ENCODE measurements at regions not wholly inside any gene's neighbourhood (a gene's known extent, or its start where the extent isn't known, plus 50 kb on each side); places are given as distances from the start of the nearest gene placed in this dataset.
A peak's percentile ranks its signal among the peaks of the same experiment; 100 is the strongest.

DNA sequence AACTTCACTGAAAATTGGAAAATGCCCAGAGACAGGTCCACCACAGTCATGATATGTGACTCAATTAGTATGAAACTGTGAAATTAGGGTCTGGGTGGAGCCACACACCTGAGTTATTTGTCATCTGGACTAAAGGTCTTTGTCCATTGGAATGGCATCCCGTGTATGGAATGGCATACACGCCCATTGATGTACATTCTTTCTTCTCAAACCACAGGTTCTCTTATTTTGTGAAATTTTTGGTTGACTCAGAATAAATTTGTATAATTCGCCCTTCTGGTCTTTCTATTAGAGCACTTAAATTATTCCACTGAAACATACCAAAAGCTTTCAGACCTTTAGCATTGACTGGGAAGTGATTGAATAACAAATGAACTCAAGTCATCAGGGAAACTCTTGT is 66.8 kb upstream of the UBE2E1 start:
- Histone ChIP-seq H3K4me3 (replicated peaks; ENCODE audit: insufficient read depth, low read length) (no peak overlapping the region), H3K27me3 (ENCODE audit: insufficient read depth, poor library complexity, severe bottlenecking) (no peaks in the 10 kb centered on the region), H3K27ac (replicated peaks) (no peak overlapping the region)
- TF ChIP-seq SPI1 (IDR thresholded peaks at IDR 0.05; ENCODE audit: borderline replicate concordance, low read depth) (no peak), GABPA (IDR thresholded peaks at IDR 0.05; ENCODE audit: low read depth) (no peak), POLR2AphosphoS5 (IDR thresholded peaks at IDR 0.05; ENCODE audit: low read depth) (no peak)
- TF ChIP-seq, protein P1, sequence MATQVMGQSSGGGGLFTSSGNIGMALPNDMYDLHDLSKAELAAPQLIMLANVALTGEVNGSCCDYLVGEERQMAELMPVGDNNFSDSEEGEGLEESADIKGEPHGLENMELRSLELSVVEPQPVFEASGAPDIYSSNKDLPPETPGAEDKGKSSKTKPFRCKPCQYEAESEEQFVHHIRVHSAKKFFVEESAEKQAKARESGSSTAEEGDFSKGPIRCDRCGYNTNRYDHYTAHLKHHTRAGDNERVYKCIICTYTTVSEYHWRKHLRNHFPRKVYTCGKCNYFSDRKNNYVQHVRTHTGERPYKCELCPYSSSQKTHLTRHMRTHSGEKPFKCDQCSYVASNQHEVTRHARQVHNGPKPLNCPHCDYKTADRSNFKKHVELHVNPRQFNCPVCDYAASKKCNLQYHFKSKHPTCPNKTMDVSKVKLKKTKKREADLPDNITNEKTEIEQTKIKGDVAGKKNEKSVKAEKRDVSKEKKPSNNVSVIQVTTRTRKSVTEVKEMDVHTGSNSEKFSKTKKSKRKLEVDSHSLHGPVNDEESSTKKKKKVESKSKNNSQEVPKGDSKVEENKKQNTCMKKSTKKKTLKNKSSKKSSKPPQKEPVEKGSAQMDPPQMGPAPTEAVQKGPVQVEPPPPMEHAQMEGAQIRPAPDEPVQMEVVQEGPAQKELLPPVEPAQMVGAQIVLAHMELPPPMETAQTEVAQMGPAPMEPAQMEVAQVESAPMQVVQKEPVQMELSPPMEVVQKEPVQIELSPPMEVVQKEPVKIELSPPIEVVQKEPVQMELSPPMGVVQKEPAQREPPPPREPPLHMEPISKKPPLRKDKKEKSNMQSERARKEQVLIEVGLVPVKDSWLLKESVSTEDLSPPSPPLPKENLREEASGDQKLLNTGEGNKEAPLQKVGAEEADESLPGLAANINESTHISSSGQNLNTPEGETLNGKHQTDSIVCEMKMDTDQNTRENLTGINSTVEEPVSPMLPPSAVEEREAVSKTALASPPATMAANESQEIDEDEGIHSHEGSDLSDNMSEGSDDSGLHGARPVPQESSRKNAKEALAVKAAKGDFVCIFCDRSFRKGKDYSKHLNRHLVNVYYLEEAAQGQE (IDR thresholded peaks at IDR 0.05; ENCODE audit: insufficient replicate concordance, low read depth), result no peak
- TF ChIP-seq, protein P2, sequence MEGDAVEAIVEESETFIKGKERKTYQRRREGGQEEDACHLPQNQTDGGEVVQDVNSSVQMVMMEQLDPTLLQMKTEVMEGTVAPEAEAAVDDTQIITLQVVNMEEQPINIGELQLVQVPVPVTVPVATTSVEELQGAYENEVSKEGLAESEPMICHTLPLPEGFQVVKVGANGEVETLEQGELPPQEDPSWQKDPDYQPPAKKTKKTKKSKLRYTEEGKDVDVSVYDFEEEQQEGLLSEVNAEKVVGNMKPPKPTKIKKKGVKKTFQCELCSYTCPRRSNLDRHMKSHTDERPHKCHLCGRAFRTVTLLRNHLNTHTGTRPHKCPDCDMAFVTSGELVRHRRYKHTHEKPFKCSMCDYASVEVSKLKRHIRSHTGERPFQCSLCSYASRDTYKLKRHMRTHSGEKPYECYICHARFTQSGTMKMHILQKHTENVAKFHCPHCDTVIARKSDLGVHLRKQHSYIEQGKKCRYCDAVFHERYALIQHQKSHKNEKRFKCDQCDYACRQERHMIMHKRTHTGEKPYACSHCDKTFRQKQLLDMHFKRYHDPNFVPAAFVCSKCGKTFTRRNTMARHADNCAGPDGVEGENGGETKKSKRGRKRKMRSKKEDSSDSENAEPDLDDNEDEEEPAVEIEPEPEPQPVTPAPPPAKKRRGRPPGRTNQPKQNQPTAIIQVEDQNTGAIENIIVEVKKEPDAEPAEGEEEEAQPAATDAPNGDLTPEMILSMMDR (IDR thresholded peaks at IDR 0.05; ENCODE audit: insufficient read depth, low read length), result no peak
- no peak for DNase-seq (ENCODE audit: low read depth in 1 of 2, low spot score in 1 of 2)

DNA sequence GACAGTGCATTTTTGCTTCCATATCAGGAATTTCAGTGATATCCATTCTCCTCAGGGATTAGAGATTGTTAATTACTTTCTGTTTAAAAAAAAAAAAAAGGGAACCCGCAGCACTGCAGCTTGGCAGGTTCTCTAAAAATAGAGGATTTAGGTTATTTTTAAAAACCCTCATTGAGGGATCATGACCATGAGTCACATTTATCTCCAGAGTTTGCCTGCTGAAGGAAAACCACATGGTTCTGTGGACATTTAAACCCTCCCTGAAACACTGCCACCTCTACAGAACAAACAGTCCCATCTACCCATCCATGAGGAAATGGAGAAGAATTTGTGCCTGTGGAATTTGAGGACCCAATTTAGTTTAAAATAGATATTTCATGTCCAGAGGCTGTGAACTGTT is 66.2 kb upstream of the UBE2E1 start:
- Histone ChIP-seq H3K27me3 (ENCODE audit: insufficient read depth, poor library complexity, severe bottlenecking) (no peaks in the 10 kb centered on the region), H3K27ac (replicated peaks) (no peak overlapping the region), H3K4me3 (replicated peaks; ENCODE audit: insufficient read depth, low read length) (no peak overlapping the region)
- peak in 1 of 2 experiments; percentile 39 for DNase-seq (ENCODE audit: low read depth in 1 of 2, low spot score in 1 of 2)
- TF ChIP-seq, protein P1 (IDR thresholded peaks at IDR 0.05; ENCODE audit: insufficient replicate concordance, low read depth), result no peak
- TF ChIP-seq SPI1 (IDR thresholded peaks at IDR 0.05; ENCODE audit: borderline replicate concordance, low read depth), result peak; percentile 59; the same call in 1 of the 2 replicates

DNA sequence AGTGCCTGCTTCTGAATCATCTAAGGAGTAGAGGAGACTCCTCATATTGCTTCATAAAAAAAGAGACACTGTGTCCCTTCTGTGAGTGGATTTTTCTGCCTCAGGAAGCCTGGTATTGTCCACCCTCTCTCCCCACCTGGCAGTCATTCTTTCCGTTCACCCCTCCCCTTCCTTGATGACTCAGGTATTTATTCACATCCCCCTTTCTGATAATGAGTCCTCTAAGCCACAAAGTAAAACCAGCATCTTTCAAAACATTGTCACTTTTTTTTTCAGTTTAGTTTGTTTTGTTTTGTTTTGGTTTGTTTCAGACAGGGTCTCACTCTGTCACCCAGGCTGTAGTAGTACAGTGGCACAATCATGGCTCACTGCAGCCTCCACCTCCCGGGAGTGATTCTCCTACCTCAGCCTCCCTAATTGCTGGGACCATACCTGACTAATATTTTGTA is 65.2 kb upstream of the UBE2E1 start:
- Histone ChIP-seq H3K27me3 (ENCODE audit: insufficient read depth, poor library complexity, severe bottlenecking) (no peaks in the 10 kb centered on the region), H3K27ac (replicated peaks) (no peak overlapping the region), H3K4me3 (replicated peaks; ENCODE audit: insufficient read depth, low read length) (no peak overlapping the region)
- DNase-seq (ENCODE audit: low read depth in 1 of 2, low spot score in 1 of 2), result peak in 1 of 2 experiments; percentile 55
- TF ChIP-seq GABPA (IDR thresholded peaks at IDR 0.05; ENCODE audit: low read depth), result no peak
- TF ChIP-seq, protein P2 (IDR thresholded peaks at IDR 0.05; ENCODE audit: insufficient read depth, low read length), result no peak
- TF ChIP-seq POLR2AphosphoS5 (IDR thresholded peaks at IDR 0.05; ENCODE audit: low read depth), result no peak
- TF ChIP-seq, protein P1 (IDR thresholded peaks at IDR 0.05; ENCODE audit: insufficient replicate concordance, low read depth), result no peak
- no peak for TF ChIP-seq SPI1 (IDR thresholded peaks at IDR 0.05; ENCODE audit: borderline replicate concordance, low read depth)
